Heart right ventricle (tissue), 16 donors: ENCODE measurements at regions not wholly inside any gene's neighbourhood (a gene's known extent, or its start where the extent isn't known, plus 50 kb on each side); places are given as distances from the start of the nearest gene placed in this dataset.
A peak's percentile ranks its signal among the peaks of the same experiment; 100 is the strongest.

Experiments
- ATAC-seq, 8 donors: fragments of 200-7000 bp; cut with Tn5 transposase; one replicate each; pipeline ENCODE4 v1.9.1; 2020; ENCODE audit warnings: mild to moderate bottlenecking in 8 of 8, moderate library complexity in 8 of 8, moderate number of reproducible peaks in 1 of 8
- DNase-seq, 2 donors: peaks; one replicate each; pipeline ENCODE4 v3.0.0-alpha.2; 2020
- H3K27ac ChIP-seq, 10 donors: fragments of 200-600 bp; sonication (generic) in 2 of 10; one replicate each; pipeline versions ENCODE4 v1.5.0 to v1.8.0; 2020 to 2022; ENCODE audit warnings: mild to moderate bottlenecking in 3 of 10
- H3K27me3 ChIP-seq, 7 donors: fragments of 200-600 bp; one replicate each; pipeline ENCODE4 v1.8.0; 2021 to 2022; ENCODE audit warnings: mild to moderate bottlenecking in 2 of 7
- H3K36me3 ChIP-seq, 9 donors: fragments of 200-600 bp; sonication (generic) in 1 of 9; one replicate each; pipeline versions ENCODE4 v1.5.0 to v1.8.0; 2020 to 2022; ENCODE audit warnings: mild to moderate bottlenecking in 2 of 9
- H3K4me1 ChIP-seq, 9 donors: fragments of 200-600 bp; sonication (generic) in 1 of 9; one replicate each; pipeline versions ENCODE4 v1.5.0 to v1.8.0; 2020 to 2022; ENCODE audit warnings: mild to moderate bottlenecking in 4 of 9
- H3K4me3 ChIP-seq, 10 donors: fragments of 200-600 bp; sonication (generic) in 2 of 10; one replicate each; pipeline versions ENCODE4 v1.5.0 to v1.8.0; 2020 to 2022; ENCODE audit warnings: mild to moderate bottlenecking in 7 of 10, moderate library complexity in 2 of 10
- H3K9me3 ChIP-seq, 11 donors: fragments of 200-600 bp in 10 of 11; sonication (generic) in 2 of 11; one replicate each; pipeline versions ENCODE4 v1.5.0 to v1.8.0; 2013 to 2022; ENCODE audit warnings: mild to moderate bottlenecking in 2 of 11, control low read depth in 1 of 11, moderate library complexity in 1 of 11
- WGBS, 2 donors: extraction: QIAGEN DNeasy Blood & Tissue Kit; methylation state at CpG; one replicate each; pipeline ENCODE4 v1.1.7; 2013; ENCODE audit warnings: inconsistent platforms in 1 of 2; 5-methylcytosine and 5-hydroxymethylcytosine counted together
- intact Hi-C, 10 donors: fragments of 100-400 bp; cut with DNase I; formaldehyde crosslinking; loops; one replicate each; pipeline versions ENCODE4 v1.11.1 to v1.14.2; 2022
- TF ChIP-seq, protein P1 (sequence below), 9 donors: fragments of 200-600 bp; sonication (generic) in 2 of 9; IDR thresholded peaks; one replicate each; pipeline versions ENCODE4 v1.5.0 to v1.8.0; 2021 to 2022; ENCODE audit warnings: antibody characterized with exemption in 9 of 9, mild to moderate bottlenecking in 5 of 9, moderate library complexity in 1 of 9
- donor health status: Arrhythmogenic right ventricular cardiomyopathy.
- donor health status: ischemic (EF 13 %, LVEDD 7.1; RV severe dilation, severe dysfunction).
- donor health status: healthy with polysubstance abuse.
- donor health status: DM: no; HTN: yes; CAD: no.
- donor health status: DM: no; HTN: no; CAD: no.
- donor health status: ischemic (EF 25% LVEDD 6.9; RV normal size, moderate dysfunction).
- donor health status: ischemic (EF 25% LVEDD 5.7; RV mildly dilated, moderate dysfunction).
- donor health status: healthy.
- donor health status: DM: yes; HTN: yes; CAD: no.
- donor health status: Ischemic cardiomyopathy.
- donor health status: ischemic (EF 35%, LVEDD 5.7; RV mildly dilated, moderate dysfunction).
- donor health status: nonischemic (EF 11% LVEDD 7.7; RV severe dilation, severe dysfunction).
- donor health status: DM: yes; HTN: yes; CAD: no.
- donor health status: PGD.
- donor health status: ischemic (EF 29% LVEDD 5.4; RV normal size, mild dysfunction).
- donor health status: nonischemic (EF 23%, LVEDD 6.1; RV moderate dilation, normal function).

DNA sequence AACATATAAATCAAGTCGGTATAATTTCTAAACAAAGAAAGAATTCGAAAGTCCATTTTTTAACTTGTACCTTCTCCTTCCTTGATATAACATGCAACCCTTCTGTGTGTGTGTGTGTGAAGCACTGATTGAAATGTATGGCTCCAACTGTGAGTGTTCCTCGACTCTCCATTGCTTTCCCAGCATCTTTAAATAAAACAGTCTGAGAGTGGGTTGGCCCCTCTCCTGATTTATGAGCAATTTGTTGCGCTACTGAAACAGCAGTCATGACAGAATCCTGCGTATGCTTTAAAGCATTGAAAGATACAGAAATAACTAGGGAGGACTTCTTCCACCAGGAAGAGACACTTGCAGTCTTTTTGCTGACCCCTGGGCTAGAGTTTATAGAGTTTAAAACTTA lies 340.0 kb upstream of the SATB1 start:
- no peak overlapping the region for H3K27ac ChIP-seq
- ATAC-seq: no peak
- H3K4me3 ChIP-seq: no peak overlapping the region
- no peaks in the 10 kb centered on the region for H3K27me3 ChIP-seq
- DNase-seq: no peak
- intact Hi-C loops: loop anchor here in 2 of 10 donors (5.0 to 10.0 kb wide), 2 partner anchors 210 to 1057 kb away; no protein-coding TSS in a partner anchor
- TF ChIP-seq, protein P1, sequence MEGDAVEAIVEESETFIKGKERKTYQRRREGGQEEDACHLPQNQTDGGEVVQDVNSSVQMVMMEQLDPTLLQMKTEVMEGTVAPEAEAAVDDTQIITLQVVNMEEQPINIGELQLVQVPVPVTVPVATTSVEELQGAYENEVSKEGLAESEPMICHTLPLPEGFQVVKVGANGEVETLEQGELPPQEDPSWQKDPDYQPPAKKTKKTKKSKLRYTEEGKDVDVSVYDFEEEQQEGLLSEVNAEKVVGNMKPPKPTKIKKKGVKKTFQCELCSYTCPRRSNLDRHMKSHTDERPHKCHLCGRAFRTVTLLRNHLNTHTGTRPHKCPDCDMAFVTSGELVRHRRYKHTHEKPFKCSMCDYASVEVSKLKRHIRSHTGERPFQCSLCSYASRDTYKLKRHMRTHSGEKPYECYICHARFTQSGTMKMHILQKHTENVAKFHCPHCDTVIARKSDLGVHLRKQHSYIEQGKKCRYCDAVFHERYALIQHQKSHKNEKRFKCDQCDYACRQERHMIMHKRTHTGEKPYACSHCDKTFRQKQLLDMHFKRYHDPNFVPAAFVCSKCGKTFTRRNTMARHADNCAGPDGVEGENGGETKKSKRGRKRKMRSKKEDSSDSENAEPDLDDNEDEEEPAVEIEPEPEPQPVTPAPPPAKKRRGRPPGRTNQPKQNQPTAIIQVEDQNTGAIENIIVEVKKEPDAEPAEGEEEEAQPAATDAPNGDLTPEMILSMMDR (IDR thresholded peaks at IDR 0.05): no peak
- no peaks in the 10 kb centered on the region for H3K36me3 ChIP-seq
- 85 to 88% methylated on average over 5 of the region's 5 CpGs for WGBS, 2 donors
- H3K4me1 ChIP-seq: no peaks in the 10 kb centered on the region
- H3K9me3 ChIP-seq: no peaks in the 10 kb centered on the region

DNA sequence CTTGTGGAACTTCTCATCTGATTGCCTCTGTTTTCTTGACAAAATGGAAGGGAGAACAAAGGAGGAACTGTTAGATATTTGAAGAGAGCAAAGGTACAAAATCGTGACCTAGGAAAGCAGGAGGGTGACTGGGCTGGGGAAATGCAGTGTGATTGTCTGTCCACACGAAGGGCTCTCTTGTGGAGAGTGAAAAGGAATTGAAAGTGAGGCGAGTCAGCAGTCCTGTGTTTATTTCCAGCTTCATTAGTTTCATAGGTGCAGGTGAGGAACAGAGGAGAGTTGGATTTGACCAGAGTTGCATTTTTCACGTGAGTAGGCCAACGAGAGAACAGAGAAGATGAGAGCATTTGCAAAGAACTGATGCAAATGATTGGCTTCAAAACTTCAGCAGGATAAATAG lies 336.4 kb upstream of the SATB1 start:
- Histone ChIP-seq H3K36me3 (no peaks in the 10 kb centered on the region), H3K27me3 (no peaks in the 10 kb centered on the region), H3K4me1 (no peaks in the 10 kb centered on the region), H3K27ac (no peak overlapping the region), H3K9me3 (no peaks in the 10 kb centered on the region), H3K4me3 (no peak overlapping the region)
- TF ChIP-seq, protein P1 (IDR thresholded peaks at IDR 0.05): no peak
- WGBS, 2 donors: 41 to 53% methylated on average over 5 of the region's 5 CpGs
- intact Hi-C loops: loop anchor here in 2 of 10 donors (5.0 to 10.0 kb wide), 2 partner anchors 204 to 207 kb away; no protein-coding TSS in a partner anchor
- DNase-seq (no peak), ATAC-seq (no peak)

DNA sequence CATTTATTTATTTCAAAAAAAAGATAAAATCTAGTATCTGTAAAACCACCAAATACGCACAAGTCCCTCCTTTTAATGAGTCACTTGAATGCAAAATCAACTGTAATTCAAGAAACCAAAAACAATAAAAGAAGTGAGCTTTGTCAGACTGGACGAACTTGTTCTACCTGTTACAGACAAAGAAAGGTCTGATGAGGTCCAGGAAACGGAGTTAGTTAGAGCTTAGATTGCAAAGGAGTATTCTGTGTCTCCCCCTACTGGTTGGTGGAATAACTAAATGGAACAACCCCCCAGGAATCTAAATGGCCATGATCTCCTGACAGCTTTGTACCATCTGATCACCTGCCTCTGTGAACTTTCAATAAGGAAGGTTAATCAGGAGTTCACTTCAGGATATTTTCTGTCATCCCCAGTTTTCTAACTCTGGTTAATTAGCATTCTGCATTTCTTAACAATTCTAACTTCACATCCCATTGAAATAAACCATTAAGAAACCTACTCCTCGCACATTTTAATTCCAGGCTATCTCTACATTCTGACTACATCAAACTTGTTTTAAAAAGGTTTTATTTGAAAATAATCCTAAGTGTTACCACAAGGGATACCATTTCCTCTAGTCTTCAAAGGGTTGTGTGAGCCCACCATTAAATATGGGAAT lies 333.0 kb upstream of the SATB1 start:
- no peaks in the 10 kb centered on the region for H3K27me3 ChIP-seq
- H3K4me3 ChIP-seq: no peak overlapping the region
- peak in 1 of 2 donors; percentile 16 for DNase-seq
- H3K36me3 ChIP-seq: no peaks in the 10 kb centered on the region
- H3K4me1 ChIP-seq: no peaks in the 10 kb centered on the region
- intact Hi-C loops: loop anchor here in 4 of 10 donors (10.0 kb wide), 2 partner anchors 193 to 203 kb away; no protein-coding TSS in a partner anchor
- H3K9me3 ChIP-seq: no peaks in the 10 kb centered on the region
- WGBS, 2 donors: 50 to 52% methylated on average over 4 of the region's 4 CpGs
- peak in 2 of 8 donors; percentile 23 to 39 for ATAC-seq
- no peak overlapping the region for H3K27ac ChIP-seq
- TF ChIP-seq, protein P1 (IDR thresholded peaks at IDR 0.05): peak in 8 of 9 donors; percentile 9 to 69 (median 48)

DNA sequence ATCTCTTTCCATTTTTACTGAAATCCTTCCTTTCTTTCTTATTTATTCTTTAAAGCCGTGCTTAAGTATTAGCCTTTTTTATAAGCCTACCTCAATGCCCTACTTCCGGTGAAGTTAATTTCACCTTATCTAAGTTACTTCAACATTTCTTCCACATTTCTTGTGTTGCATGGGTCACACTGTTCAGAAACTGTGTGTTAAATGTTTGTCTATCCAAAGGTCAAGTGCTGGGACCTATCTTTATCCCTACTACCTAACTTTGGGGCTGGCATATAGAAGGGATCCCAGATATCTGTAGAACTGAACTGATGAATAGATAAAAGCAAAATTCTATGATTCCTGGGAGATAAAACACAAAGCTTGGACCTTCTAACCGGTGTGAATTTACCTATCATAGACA lies 332.3 kb upstream of the SATB1 start:
- no peaks in the 10 kb centered on the region for H3K36me3 ChIP-seq

More for the DNA sequence above, 332.3 kb upstream of the SATB1 start:
- H3K27ac ChIP-seq: no peak overlapping the region
- no peak overlapping the region for H3K4me3 ChIP-seq
- intact Hi-C loops: loop anchor here in 4 of 10 donors (10.0 kb wide), 2 partner anchors 193 to 203 kb away; no protein-coding TSS in a partner anchor
- DNase-seq (no peak), ATAC-seq (no peak)
- WGBS, 2 donors: 92% methylated on average over 3 of the region's 3 CpGs
- no peaks in the 10 kb centered on the region for H3K27me3 ChIP-seq
- no peaks in the 10 kb centered on the region for H3K4me1 ChIP-seq
- no peaks in the 10 kb centered on the region for H3K9me3 ChIP-seq
- TF ChIP-seq, protein P1 (IDR thresholded peaks at IDR 0.05): no peak
